Gastrocnemius medialis (tissue), 4 donors: ENCODE measurements at regions not wholly inside any gene's neighbourhood (a gene's known extent, or its start where the extent isn't known, plus 50 kb on each side); places are given as distances from the start of the nearest gene placed in this dataset.

Experiments
- ATAC-seq, 2 donors: fragments of 150-250 bp; one replicate each; pipeline ENCODE4 v1.9.1; 2016
- DNase-seq, 2 donors: peaks; one replicate each; pipeline ENCODE4 v3.0.0-alpha.2; 2019
- H3K27ac ChIP-seq, 4 donors: fragments of 200-600 bp; sonication (generic); 1 replicate in 1 of 4; 2 replicates in 3 of 4; pipeline ENCODE4 v1.5.1; 2016 to 2018; ENCODE audit warnings: mild to moderate bottlenecking in 2 of 4, moderate library complexity in 1 of 4
- H3K27me3 ChIP-seq, 3 donors: fragments of 200-600 bp; sonication (generic) in 2 of 3; 1 replicate in 1 of 3; 2 replicates in 2 of 3; pipeline versions ENCODE4 v1.5.1 to v1.6.0; 2016 to 2019; ENCODE audit warnings: mild to moderate bottlenecking in 1 of 3, moderate library complexity in 1 of 3
- H3K36me3 ChIP-seq, 2 donors: fragments of 200-600 bp; sonication (generic) in 1 of 2; one replicate each; pipeline ENCODE4 v1.5.1; 2017 to 2018
- H3K4me1 ChIP-seq, 2 donors: fragments of 200-600 bp; sonication (generic) in 1 of 2; one replicate each; pipeline ENCODE4 v1.5.1; 2016 to 2017; ENCODE audit warnings: mild to moderate bottlenecking in 2 of 2
- H3K4me3 ChIP-seq, 4 donors: fragments of 200-600 bp; sonication (generic) in 3 of 4; 1 replicate in 1 of 4; 2 replicates in 3 of 4; pipeline ENCODE4 v1.5.1; 2016 to 2019; ENCODE audit warnings: mild to moderate bottlenecking in 2 of 4
- H3K9me3 ChIP-seq, 3 donors: fragments of 200-600 bp; sonication (generic) in 2 of 3; 1 replicate in 1 of 3; 2 replicates in 2 of 3; pipeline ENCODE4 v1.5.1; 2016 to 2019
- CTCF ChIP-seq, 5 experiments: fragments of 450-650 bp in 3 of 5; fragments of 200-600 bp in 2 of 5; sonication (generic) in 2 of 5; IDR thresholded peaks in 4 of 5; conservative IDR thresholded peaks in 1 of 5; 1 replicate in 4 of 5; 2 replicates in 1 of 5; pipeline ENCODE4 v1.5.1; 2016 to 2019; ENCODE audit warnings: antibody characterized with exemption in 5 of 5, mild to moderate bottlenecking in 3 of 5, moderate library complexity in 3 of 5
- POLR2A ChIP-seq, 2 donors: fragments of 450-650 bp; IDR thresholded peaks; one replicate each; pipeline ENCODE4 v1.6.1; 2017; ENCODE audit warnings: antibody characterized with exemption in 2 of 2, mild to moderate bottlenecking in 2 of 2, moderate library complexity in 2 of 2
- in situ Hi-C, 4 donors: fragments of 200-750 bp; cut with MboI; loops; one replicate each; pipeline versions ENCODE4 v1.15.0 to v1.8.0; 2017; ENCODE audit warnings: low sequenced_read_pairs in 4 of 4
- intact Hi-C: fragments of 100-400 bp; cut with DNase I; formaldehyde crosslinking; loops from one replicate; pipeline ENCODE4 v1.15.1; 2023; ENCODE audit warnings: low total_unique reads

GRCh38 chr17:77681861-77682260 lies 276.6 kb upstream of the TNRC6C start:
- Histone ChIP-seq H3K36me3 (no peaks in the 10 kb centered on the region), H3K9me3 (no peaks in the 10 kb centered on the region), H3K27me3 (peaks cover 4 to 10% (median 6%) of the 10 kb centered on the region in 3 donors), H3K27ac (peak overlapping the region in 2 of 4 donors; percentile 2 to 58), H3K4me3 (no peak overlapping the region), H3K4me1 (peaks cover 7 to 11% of the 10 kb centered on the region in 2 donors)
- intact Hi-C loops: no loop called here
- ATAC-seq (peak; percentile 57 to 85), DNase-seq (peak; percentile 50 to 59)
- in situ Hi-C loops: no loop called here
- TF ChIP-seq CTCF (IDR thresholded peaks at IDR 0.05 in 4 of 5, conservative IDR thresholded peaks at IDR 0.05 in 1 of 5): no peak
- no peak for TF ChIP-seq POLR2A (IDR thresholded peaks at IDR 0.05)

- no peak for DNase-seq
- ATAC-seq: no peak
- peaks cover 6 to 10% of the 10 kb centered on the region in 2 donors for H3K4me1 ChIP-seq
- H3K36me3 ChIP-seq: no peaks in the 10 kb centered on the region
- in situ Hi-C loops (no loop called here), intact Hi-C loops (no loop called here)
- H3K4me3 ChIP-seq: no peak overlapping the region
- no peak overlapping the region for H3K27ac ChIP-seq
- peaks cover 0 to 4% (median under 1%) of the 10 kb centered on the region in 3 donors for H3K27me3 ChIP-seq
- H3K9me3 ChIP-seq: no peaks in the 10 kb centered on the region
- no peak for TF ChIP-seq CTCF (IDR thresholded peaks at IDR 0.05 in 4 of 5, conservative IDR thresholded peaks at IDR 0.05 in 1 of 5)
These were observed 273.4 kb upstream of the TNRC6C start for GRCh38 chr17:77684803-77685798.

- intact Hi-C loops: no loop called here
- in situ Hi-C loops: no loop called here
- TF ChIP-seq POLR2A (IDR thresholded peaks at IDR 0.05): no peak
- TF ChIP-seq CTCF (IDR thresholded peaks at IDR 0.05 in 4 of 5, conservative IDR thresholded peaks at IDR 0.05 in 1 of 5): no peak
These were observed 272.5 kb upstream of the TNRC6C start for GRCh38 chr17:77685881-77686486.

GRCh38 chr17:77686903-77687302 lies 271.6 kb upstream of the TNRC6C start:
- Histone ChIP-seq H3K9me3 (no peaks in the 10 kb centered on the region), H3K27me3 (peaks cover 3 to 17% (median 12%) of the 10 kb centered on the region in 3 donors), H3K4me3 (no peak overlapping the region), H3K4me1 (peaks cover 9 to 13% of the 10 kb centered on the region in 2 donors), H3K36me3 (no peaks in the 10 kb centered on the region), H3K27ac (no peak overlapping the region)
- ATAC-seq (no peak), DNase-seq (no peak)
- in situ Hi-C loops (no loop called here), intact Hi-C loops (no loop called here)
- TF ChIP-seq POLR2A (IDR thresholded peaks at IDR 0.05): no peak
- TF ChIP-seq CTCF (IDR thresholded peaks at IDR 0.05 in 4 of 5, conservative IDR thresholded peaks at IDR 0.05 in 1 of 5): no peak

More at GRCh38 chr17:77685881-77686486, 272.5 kb upstream of the TNRC6C start:
- no peaks in the 10 kb centered on the region for H3K9me3 ChIP-seq
- peaks cover 9 to 16% of the 10 kb centered on the region in 2 donors for H3K4me1 ChIP-seq
- no peaks in the 10 kb centered on the region for H3K36me3 ChIP-seq
- no peak for ATAC-seq
- H3K27ac ChIP-seq: no peak overlapping the region
- H3K4me3 ChIP-seq: no peak overlapping the region
- H3K27me3 ChIP-seq: peaks cover 2 to 13% (median 7%) of the 10 kb centered on the region in 3 donors
- DNase-seq: no peak
